CD4-positive, alpha-beta T cell (primary cell): ENCODE measurements at regions not wholly inside any gene's neighbourhood (a gene's known extent, or its start where the extent isn't known, plus 50 kb on each side); places are given as distances from the start of the nearest gene placed in this dataset.

Experiments used
- ATAC-seq: fragments of 200-7000 bp; cut with Tn5 transposase; one replicate; pipeline ENCODE4 v1.10.0; 2022; ENCODE audit warnings: mild to moderate bottlenecking; ENCODE audit not compliant: poor library complexity
- CTCF ChIA-PET: fragments of 350-600 bp; sonication (Branson Sonifier 250); formaldehyde crosslinking; loops from one replicate; lab custom pipeline; 2021; ENCODE audit warnings: antibody characterized with exemption, inconsistent platforms; lab: Charles Lee
- POLR2A ChIA-PET: fragments of 350-600 bp; sonication (Branson Sonifier 250); formaldehyde crosslinking; loops from one replicate; lab custom pipeline; 2021; ENCODE audit warnings: antibody characterized with exemption, inconsistent platforms; lab: Charles Lee
- DNase-seq, 14 experiments: peaks; one replicate each; pipeline ENCODE4 v3.0.0-alpha.2; 2013 to 2020; ENCODE audit warnings: mixed read lengths in 2 of 14
- H3K27ac ChIP-seq, 2 donors: one replicate each; pipeline versions ENCODE4 v1.5.1 to v1.7.0; 2013; ENCODE audit warnings: low read length in 2 of 2, low read depth in 1 of 2, mild to moderate bottlenecking in 1 of 2
- H3K27me3 ChIP-seq, 2 experiments: 1 replicate in 1 of 2; 2 replicates in 1 of 2; pipeline versions ENCODE4 v1.6.1 to v1.7.0; 2013; ENCODE audit warnings: low read length in 2 of 2, control low read depth in 1 of 2, mild to moderate bottlenecking in 1 of 2, moderate library complexity in 1 of 2; ENCODE audit not compliant: insufficient read depth in 2 of 2, control insufficient read depth in 1 of 2
- H3K36me3 ChIP-seq: one replicate; pipeline ENCODE4 v1.6.1; 2013; ENCODE audit warnings: low read length, control low read depth; ENCODE audit not compliant: insufficient read depth
- H3K4me1 ChIP-seq: one replicate; pipeline ENCODE4 v1.6.1; 2013; ENCODE audit warnings: low read length, control low read depth; ENCODE audit not compliant: insufficient read depth
- H3K4me3 ChIP-seq: one replicate; pipeline ENCODE4 v1.5.1; 2013; ENCODE audit warnings: mild to moderate bottlenecking, low read length, moderate library complexity
- H3K9me3 ChIP-seq, 2 experiments: 1 replicate in 1 of 2; 2 replicates in 1 of 2; pipeline versions ENCODE4 v1.6.1 to v1.7.0; 2013; ENCODE audit warnings: low read length in 2 of 2, mild to moderate bottlenecking in 2 of 2, control low read depth in 1 of 2, moderate library complexity in 1 of 2; ENCODE audit not compliant: control insufficient read depth in 1 of 2, insufficient read depth in 1 of 2
- H3K27ac Mint-ChIP-seq: one replicate; pipeline ENCODE4 v1.8.0; 2020; ENCODE audit warnings: mixed read lengths
- H3K27me3 Mint-ChIP-seq: one replicate; pipeline ENCODE4 v1.8.0; 2021; ENCODE audit warnings: mixed read lengths
- H3K36me3 Mint-ChIP-seq: one replicate; pipeline ENCODE4 v1.8.0; 2021; ENCODE audit warnings: low read depth, mixed read lengths
- H3K4me1 Mint-ChIP-seq: one replicate; pipeline ENCODE4 v1.8.0; 2021; ENCODE audit warnings: low read depth, mixed read lengths
- H3K4me3 Mint-ChIP-seq: one replicate; pipeline ENCODE4 v1.8.0; 2020; ENCODE audit warnings: mild to moderate bottlenecking, mixed read lengths
- H3K9me3 Mint-ChIP-seq: one replicate; pipeline ENCODE4 v1.8.0; 2020; ENCODE audit warnings: mixed read lengths
- intact Hi-C, 2 experiments: fragments of 100-400 bp; cut with DNase I in 1 of 2; cut with micrococcal nuclease in 1 of 2; formaldehyde crosslinking; loops; one replicate each; pipeline versions ENCODE4 v1.15.1 to v1.9.0; 2023 to 2025; cut with DNase I, micrococcal nuclease
- TF ChIP-seq, protein P1 (sequence below): fragments of 200-600 bp; IDR thresholded peaks from one replicate; pipeline ENCODE4 v1.8.0; 2022; ENCODE audit warnings: antibody characterized with exemption, mild to moderate bottlenecking

GRCh38 chr13:85427416-85427815, 371.8 kb downstream of the SLITRK6 start:
- H3K27ac ChIP-seq: no peak overlapping the region
- no peaks in the 10 kb centered on the region for H3K36me3 Mint-ChIP-seq
- peaks cover 0 to 21% of the 10 kb centered on the region in 2 experiments for H3K9me3 ChIP-seq
- H3K36me3 ChIP-seq: no peaks in the 10 kb centered on the region
- no peaks in the 10 kb centered on the region for H3K9me3 Mint-ChIP-seq
- TF ChIP-seq, protein P1, sequence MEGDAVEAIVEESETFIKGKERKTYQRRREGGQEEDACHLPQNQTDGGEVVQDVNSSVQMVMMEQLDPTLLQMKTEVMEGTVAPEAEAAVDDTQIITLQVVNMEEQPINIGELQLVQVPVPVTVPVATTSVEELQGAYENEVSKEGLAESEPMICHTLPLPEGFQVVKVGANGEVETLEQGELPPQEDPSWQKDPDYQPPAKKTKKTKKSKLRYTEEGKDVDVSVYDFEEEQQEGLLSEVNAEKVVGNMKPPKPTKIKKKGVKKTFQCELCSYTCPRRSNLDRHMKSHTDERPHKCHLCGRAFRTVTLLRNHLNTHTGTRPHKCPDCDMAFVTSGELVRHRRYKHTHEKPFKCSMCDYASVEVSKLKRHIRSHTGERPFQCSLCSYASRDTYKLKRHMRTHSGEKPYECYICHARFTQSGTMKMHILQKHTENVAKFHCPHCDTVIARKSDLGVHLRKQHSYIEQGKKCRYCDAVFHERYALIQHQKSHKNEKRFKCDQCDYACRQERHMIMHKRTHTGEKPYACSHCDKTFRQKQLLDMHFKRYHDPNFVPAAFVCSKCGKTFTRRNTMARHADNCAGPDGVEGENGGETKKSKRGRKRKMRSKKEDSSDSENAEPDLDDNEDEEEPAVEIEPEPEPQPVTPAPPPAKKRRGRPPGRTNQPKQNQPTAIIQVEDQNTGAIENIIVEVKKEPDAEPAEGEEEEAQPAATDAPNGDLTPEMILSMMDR: no peak
- no peak overlapping the region for H3K27ac Mint-ChIP-seq
- H3K4me1 ChIP-seq: no peaks in the 10 kb centered on the region
- POLR2A ChIA-PET: no interaction called here
- CTCF ChIA-PET: no interaction called here
- DNase-seq: no peak
- ATAC-seq: no peak
- intact Hi-C loops: no loop called here
- no peaks in the 10 kb centered on the region for H3K27me3 ChIP-seq
- H3K4me1 Mint-ChIP-seq: no peaks in the 10 kb centered on the region
- no peak overlapping the region for H3K4me3 ChIP-seq
- H3K27me3 Mint-ChIP-seq: no peaks in the 10 kb centered on the region
- H3K4me3 Mint-ChIP-seq: no peak overlapping the region

- H3K4me3 ChIP-seq: no peak overlapping the region
- H3K36me3 Mint-ChIP-seq: no peaks in the 10 kb centered on the region
- H3K27me3 ChIP-seq: no peaks in the 10 kb centered on the region
- no peaks in the 10 kb centered on the region for H3K4me1 Mint-ChIP-seq
- no peak overlapping the region for H3K27ac ChIP-seq
- no peak overlapping the region for H3K4me3 Mint-ChIP-seq
- H3K4me1 ChIP-seq: no peaks in the 10 kb centered on the region
- no peaks in the 10 kb centered on the region for H3K9me3 Mint-ChIP-seq
- TF ChIP-seq, protein P1: no peak
- H3K9me3 ChIP-seq: no peaks in the 10 kb centered on the region
- CTCF ChIA-PET: no interaction called here
- DNase-seq (no peak), ATAC-seq (no peak)
- POLR2A ChIA-PET: no interaction called here
- H3K36me3 ChIP-seq: no peaks in the 10 kb centered on the region
- intact Hi-C loops: no loop called here
- H3K27me3 Mint-ChIP-seq: no peaks in the 10 kb centered on the region
- no peak overlapping the region for H3K27ac Mint-ChIP-seq
Measured at GRCh38 chr13:85420136-85420535, 379.1 kb downstream of the SLITRK6 start.

GRCh38 chr13:85419611-85420010, 379.6 kb downstream of the SLITRK6 start:
- TF ChIP-seq, protein P1: no peak
- Mint-ChIP-seq H3K4me3 (no peak overlapping the region), H3K36me3 (no peaks in the 10 kb centered on the region), H3K27ac (no peak overlapping the region), H3K4me1 (no peaks in the 10 kb centered on the region), H3K27me3 (no peaks in the 10 kb centered on the region), H3K9me3 (no peaks in the 10 kb centered on the region)
- ChIA-PET POLR2A (no interaction called here), CTCF (no interaction called here)
- H3K9me3 ChIP-seq: no peaks in the 10 kb centered on the region
- DNase-seq (no peak), ATAC-seq (no peak)
- no peaks in the 10 kb centered on the region for H3K27me3 ChIP-seq
- H3K36me3 ChIP-seq: no peaks in the 10 kb centered on the region
- H3K4me1 ChIP-seq: no peaks in the 10 kb centered on the region
- no peak overlapping the region for H3K4me3 ChIP-seq
- no peak overlapping the region for H3K27ac ChIP-seq
- intact Hi-C loops: no loop called here
